ENCODE measurements at regions not wholly inside any gene's neighbourhood (a gene's known extent, or its start where the extent isn't known, plus 50 kb on each side); places are given as distances from the start of the nearest gene placed in this dataset.
"Not testable (repeated sequence)": the region's sequence is repeated elsewhere in the genome, so short reads cannot be mapped to it uniquely, and the experiment has no call there.

DNA sequence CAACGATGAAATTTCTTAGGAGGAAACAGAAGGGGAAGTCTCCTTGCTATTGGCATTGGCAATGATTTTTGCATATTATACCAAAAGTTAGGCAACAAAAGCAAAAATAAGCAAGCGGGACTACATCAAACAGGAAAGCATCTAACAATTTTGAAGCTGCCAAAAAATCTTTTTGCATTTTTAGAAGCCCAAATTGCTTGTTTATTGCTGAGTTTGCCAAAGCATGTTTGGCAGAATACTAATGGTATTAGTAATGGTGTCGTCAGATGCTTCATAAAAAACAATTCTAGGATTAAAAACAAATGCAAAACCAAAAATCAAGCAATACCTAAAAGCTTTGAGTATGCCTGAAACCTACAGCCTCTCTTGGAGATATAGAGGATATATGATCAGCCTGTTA, 80.0 kb downstream of the GALR1 start:
- DNase-seq, result no peak

DNA sequence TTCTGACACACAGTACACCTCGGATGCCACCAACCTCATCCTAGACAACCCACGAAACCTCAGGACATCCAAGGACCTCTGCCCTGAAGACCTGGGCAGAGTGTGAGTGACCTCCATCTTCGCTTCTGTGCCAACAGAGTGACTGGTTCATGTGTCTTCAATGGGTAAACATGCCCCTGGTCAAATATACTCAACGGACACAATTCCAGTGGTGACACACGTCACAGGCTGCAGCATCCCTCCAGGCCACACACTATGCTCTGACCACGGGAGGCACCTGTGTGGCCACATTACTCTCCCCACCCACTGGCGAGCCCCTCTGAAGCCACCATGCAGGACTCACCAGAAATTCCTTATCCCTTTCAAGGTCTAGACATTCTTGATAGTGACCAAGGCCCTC, 85.2 kb downstream of the GALR1 start:
- no peak for DNase-seq

DNA sequence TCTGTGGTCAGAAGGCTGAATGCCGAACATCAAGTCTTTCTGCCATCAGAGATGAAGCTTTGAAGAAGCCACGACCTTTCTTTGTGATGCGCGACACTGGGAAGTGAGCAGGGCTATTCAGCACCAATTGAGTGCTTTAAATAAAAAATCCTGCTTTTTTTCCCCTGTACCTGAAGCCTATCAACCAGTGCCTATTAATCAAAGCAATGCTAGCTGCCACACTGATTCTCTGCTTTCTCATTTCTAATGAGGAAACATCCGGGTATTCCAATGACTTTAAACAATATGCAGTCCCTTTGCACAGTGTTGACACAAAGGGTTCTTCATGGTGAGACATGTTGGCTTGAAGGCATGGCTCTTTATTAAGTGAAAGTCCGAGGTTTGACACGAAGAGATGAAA, 88.0 kb downstream of the GALR1 start:
- no peak for DNase-seq

- no peak for DNase-seq
These were observed 89.4 kb downstream of the GALR1 start for GRCh38 chr18:77339093-77339492.

- DNase-seq, result no peak
These were observed 90.0 kb downstream of the GALR1 start for GRCh38 chr18:77339623-77340022.

DNA sequence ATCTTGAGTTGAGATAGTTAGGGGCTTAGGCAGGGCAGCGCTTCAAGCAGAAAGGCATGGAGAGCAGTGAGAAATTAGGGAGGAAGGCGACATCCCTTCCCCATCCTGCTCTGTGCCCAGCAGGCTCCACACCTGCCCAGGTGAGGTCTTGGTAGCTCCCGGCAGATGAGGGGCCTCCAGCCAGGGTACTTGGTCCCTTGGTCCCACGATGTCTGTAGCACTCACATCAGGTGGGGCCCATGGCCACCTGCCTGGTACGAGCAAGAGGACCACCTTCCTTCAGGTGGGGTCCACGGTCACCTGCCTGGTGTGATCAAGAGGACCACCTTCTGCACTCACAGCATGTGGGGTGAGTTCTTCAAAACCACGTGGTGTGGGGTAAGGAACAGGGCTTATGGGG, 91.2 kb downstream of the GALR1 start:
- no peak for DNase-seq

DNA sequence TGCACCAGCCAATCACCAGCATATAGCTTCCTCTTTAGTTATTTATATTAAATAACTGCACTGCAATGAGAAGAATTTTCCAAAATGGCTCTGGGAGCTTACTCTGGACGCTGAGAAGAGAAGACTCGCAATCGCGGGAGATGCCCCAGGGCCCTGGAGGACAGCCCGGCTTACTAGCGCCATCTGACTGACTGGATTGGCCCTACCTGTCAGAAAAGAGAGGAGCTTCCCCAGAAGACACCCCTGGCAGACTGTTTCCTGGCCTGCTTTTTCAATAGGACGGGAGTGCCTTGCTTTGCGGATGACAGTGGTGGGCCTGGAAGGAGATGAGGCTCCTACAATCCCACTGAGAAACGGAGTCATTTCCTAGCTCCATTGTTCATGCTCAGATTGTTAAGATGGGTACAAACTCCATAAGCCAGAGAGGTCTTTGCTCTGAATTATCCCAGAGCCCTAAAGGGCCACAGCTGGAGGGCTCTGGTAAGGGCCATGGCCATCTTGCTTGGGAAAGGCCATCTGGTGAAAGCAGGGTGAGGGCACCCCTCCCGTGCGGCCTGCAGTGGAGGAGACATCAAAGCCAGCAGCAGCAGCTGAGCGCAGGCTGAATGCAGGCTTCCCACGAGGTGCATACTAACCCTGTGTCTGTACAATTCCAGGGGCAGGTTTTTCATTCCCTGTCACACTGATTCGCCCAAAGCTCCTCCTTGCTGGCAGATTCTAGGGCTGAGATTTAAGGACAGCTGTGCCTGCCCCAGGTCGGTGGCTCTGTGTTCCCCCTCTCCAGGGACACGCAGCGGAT, 92.1 kb downstream of the GALR1 start:
- DNase-seq, result no peak

DNA sequence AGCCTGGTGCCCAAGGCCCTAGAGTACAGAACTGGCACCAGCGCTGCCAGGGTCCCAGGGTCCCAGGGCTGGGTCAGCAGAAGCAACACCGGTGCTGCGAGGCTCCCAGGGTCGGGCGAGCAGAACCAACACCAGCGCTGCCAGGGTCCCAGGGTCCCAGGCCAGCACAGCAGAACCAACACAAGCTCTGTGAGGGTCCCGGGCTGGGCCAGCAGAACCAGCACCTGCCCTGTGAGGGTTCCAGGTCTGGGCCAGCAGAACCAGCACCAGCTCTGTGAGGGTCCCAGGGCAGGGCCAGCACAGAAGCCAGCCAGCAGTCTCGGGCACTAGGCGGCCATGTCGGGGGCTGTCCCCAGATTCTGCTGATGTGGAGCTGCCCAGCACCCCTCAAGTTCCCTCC, 93.1 kb downstream of the GALR1 start:
- no peak for DNase-seq

DNA sequence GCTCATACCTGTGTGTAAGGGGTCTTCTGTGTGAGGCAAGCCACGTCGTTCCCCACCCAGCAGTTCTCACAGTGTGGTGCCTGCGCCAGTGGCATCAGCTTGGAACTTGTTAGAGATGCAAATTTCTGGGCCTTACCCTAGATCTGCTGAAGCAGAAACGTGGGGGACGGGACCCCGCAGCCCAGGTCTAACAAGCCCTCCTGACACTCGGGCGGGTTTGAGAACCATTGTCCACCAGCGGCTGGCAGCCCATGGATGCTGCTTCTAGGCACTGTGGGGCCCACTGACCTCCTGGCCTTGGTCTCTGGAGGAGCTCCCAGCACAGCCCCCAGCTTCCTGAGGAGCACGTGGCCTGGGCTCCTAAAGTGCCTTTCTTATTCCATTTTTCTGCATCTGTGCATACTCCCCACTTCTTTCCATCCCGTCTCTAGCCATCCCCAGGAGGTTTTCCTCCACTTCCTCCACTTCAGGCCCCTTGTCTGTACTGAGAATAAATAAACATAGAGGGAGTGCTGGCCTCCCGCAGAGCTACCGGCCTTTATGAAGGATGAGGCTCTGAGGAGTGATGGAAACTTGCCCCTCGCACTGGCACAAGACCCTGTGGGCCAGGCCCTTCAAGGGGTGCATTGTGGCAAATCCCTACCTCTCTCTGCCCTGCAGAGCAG, 94.3 kb downstream of the GALR1 start:
- no peak for DNase-seq

DNA sequence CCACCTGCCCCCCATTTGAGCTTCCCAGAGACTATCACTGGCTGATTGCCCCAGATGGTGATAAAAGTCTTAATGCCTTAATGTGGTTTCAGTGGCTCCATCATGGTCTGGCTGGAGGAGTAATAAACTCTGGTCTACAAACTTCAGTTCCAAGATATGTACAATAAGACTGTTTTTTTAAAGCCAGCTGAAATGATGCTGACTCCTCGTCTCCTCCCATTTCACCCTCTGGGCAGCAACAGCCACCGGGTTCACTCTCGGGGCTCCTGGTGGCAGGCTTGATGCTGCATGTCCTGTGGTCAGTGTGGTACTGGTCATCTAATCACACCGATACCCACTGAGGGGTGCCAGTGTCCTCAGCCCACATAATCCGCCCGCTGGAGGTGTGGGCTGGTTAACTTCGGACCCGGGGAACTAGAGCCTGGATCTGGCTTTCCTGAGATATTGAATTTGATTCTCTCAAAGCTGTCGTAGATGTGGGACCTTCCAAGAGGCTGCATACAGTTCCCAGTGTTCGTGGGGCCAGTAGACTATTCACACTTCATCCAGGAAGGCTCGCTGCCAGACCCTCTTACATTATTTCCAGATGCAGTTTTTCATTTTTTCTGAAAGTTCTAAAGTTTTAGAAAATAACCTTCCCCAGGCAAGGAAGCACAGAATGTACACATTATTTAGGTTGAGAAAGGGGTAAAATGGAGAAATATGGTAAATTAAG, 95.3 kb downstream of the GALR1 start:
- no peak for DNase-seq

GRCh38 chr18:77346208-77346810, 96.7 kb downstream of the GALR1 start:
- DNase-seq, result no peak

- not testable (repeated sequence) for DNase-seq
These were observed 103.7 kb downstream of the GALR1 start for GRCh38 chr18:77353349-77353748.

DNA sequence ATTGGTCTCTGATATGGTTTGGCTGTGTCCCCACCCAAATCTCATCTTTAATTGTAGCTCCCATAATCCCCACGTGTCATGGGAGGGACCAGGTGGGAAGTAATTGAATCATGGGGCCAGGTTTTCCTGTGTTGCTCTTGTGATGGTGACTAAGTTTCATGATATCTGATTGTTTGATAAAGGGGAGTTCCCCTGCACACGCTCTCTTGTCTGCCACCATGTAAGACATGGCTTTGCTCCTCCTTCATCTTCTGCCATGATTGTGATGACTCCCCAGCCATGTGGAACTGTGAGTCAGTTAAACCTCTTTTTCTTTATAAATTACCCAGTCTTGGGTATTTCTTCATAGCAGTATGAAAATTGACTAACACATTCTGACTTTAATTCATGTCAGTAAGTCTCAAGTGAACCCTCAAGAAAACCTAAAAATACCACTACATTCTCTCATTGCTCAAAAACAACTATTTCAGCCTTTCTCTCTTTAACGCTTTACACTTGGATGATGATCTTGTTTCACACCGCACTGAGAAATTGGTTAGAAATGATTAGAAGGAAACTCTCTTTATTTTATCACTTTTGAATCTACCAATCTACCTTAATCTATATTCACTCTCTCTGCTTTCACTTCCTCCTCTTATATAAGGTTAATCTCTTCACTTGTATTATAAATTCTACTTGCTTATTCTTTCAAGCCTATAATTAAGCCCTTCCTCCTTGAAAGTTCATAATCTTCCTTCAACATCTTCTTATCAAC, 110.1 kb downstream of the GALR1 start:
- no peak for DNase-seq

GRCh38 chr18:77360315-77361190, 110.9 kb downstream of the GALR1 start:
- no peak for DNase-seq

- no peak for DNase-seq
These were observed 111.7 kb downstream of the GALR1 start for GRCh38 chr18:77361382-77361781.

- no peak for DNase-seq
These were observed 116.0 kb downstream of the GALR1 start for GRCh38 chr18:77365667-77366066.

GRCh38 chr18:77366067-77366719, 116.5 kb downstream of the GALR1 start:
- no peak for DNase-seq

DNA sequence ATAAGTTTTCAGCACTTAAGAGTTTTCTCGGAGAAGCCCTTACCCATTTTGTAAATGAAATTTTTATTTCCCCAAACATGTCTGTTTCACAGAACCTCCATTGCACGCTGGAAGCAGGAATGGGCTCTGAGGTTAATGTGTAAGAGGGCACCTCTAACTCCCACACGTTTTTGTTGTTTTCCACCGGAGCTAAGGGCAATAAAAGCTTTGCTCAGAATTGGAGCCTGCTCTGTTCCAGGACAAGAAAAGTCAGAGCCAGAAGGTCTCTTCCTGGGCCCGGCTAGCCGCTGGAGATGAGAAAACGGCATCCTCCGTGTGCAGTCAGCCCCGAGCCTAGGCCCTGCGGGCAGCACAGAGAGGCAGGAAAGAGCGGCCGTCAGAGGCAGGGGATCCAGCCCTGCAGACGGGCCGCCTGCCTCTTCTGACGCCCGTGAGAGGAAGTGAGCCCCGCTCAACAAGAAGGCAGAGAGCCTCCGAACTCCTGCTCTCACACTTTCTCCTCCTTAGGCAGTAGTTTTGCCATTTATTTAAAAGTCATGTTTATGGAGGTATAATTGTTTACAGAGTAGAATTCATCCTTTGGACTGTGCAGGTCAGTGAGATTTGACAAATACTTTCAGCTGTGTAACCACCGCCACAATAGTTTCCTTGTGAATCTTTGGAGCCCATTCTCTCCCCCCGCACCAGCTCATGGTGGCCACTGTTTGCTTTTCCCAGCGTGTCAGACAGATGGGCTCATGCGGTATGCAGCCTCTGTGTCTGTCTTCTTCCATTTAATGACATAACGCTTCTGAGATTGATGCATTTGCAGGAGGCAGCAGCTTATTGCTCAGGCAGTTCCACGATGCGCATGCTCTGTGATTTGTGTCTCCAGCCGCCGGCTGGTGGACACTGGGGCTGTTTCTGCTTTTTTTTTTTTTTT, 117.3 kb downstream of the GALR1 start:
- DNase-seq, result no peak

- no peak for DNase-seq
These were observed 120.0 kb downstream of the GALR1 start for GRCh38 chr18:77369644-77370043.
